ENCODE measurements at regions not wholly inside any gene's neighbourhood (a gene's known extent, or its start where the extent isn't known, plus 50 kb on each side); places are given as distances from the start of the nearest gene placed in this dataset.

DNA sequence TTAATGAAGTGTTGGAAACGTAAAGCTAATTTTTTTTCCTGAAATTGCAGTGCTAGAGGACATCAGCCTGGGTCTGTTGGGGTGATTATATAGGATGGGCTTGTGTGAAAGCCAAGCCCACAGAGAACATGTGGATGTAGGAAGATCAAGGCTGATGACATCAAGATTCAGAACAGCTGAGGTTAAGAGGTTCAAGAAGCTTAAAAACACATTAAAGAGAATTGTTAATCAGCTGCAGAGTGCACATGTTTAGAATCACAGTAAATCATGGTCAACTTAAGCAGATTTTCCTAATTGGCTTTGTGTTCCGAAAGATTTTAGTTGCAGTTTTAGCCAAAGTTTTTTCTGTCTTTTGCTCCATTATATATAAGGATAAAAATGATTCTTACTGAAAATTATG, 87.9 kb upstream of the PRICKLE1 start:
- Histone ChIP-seq H3K9me3 (no peaks in the 10 kb centered on the region), H3K27me3 (no peaks in the 10 kb centered on the region), H3K4me1 (peaks cover 0 to 12% (median 0%) of the 10 kb centered on the region in 3 donors), H3K4me3 (no peak overlapping the region), H3K27ac (no peak overlapping the region), H3K36me3 (no peaks in the 10 kb centered on the region)
- no peak for ATAC-seq
- WGBS, 2 donors (ENCODE audit: low coverage in 1 of 2) = 71 to 89% methylated on average over 2 of the region's 2 CpGs
- TF ChIP-seq, protein P1, sequence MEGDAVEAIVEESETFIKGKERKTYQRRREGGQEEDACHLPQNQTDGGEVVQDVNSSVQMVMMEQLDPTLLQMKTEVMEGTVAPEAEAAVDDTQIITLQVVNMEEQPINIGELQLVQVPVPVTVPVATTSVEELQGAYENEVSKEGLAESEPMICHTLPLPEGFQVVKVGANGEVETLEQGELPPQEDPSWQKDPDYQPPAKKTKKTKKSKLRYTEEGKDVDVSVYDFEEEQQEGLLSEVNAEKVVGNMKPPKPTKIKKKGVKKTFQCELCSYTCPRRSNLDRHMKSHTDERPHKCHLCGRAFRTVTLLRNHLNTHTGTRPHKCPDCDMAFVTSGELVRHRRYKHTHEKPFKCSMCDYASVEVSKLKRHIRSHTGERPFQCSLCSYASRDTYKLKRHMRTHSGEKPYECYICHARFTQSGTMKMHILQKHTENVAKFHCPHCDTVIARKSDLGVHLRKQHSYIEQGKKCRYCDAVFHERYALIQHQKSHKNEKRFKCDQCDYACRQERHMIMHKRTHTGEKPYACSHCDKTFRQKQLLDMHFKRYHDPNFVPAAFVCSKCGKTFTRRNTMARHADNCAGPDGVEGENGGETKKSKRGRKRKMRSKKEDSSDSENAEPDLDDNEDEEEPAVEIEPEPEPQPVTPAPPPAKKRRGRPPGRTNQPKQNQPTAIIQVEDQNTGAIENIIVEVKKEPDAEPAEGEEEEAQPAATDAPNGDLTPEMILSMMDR (IDR thresholded peaks at IDR 0.05) = no peak
- TF ChIP-seq EP300 (IDR thresholded peaks at IDR 0.05) = no peak
- no peak for TF ChIP-seq POLR2A (IDR thresholded peaks at IDR 0.05)
- no peak for TF ChIP-seq POLR2AphosphoS5 (IDR thresholded peaks at IDR 0.05)

DNA sequence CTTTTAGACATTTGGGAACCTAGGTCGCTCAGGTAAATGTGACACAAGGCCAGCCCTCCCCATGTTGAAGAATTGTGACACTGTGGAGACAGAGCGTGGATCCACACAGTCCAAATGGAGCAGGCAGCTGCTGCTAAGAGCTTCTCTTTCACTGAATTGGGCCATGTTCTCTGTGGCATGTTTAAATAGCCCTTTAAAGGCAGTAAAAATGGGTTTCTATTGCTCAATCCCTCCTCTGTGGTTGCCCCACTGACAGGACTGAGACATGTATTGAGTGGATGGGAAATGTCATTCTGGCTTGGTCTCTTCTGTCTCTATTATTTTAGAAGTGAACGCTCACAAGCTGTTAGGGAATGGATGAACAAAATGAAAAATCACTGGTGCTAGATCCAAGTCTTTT, 84.0 kb upstream of the PRICKLE1 start:
- Histone ChIP-seq H3K4me1 (no peaks in the 10 kb centered on the region), H3K27ac (no peak overlapping the region), H3K9me3 (no peaks in the 10 kb centered on the region), H3K36me3 (no peaks in the 10 kb centered on the region), H3K27me3 (no peaks in the 10 kb centered on the region), H3K4me3 (no peak overlapping the region)
- no peak for ATAC-seq
- WGBS, 2 donors (ENCODE audit: low coverage in 1 of 2) = 98 to 100% methylated on average over 3 of the region's 3 CpGs
- TF ChIP-seq, protein P1 (IDR thresholded peaks at IDR 0.05) = no peak
- TF ChIP-seq POLR2A (IDR thresholded peaks at IDR 0.05) = no peak
- no peak for TF ChIP-seq EP300 (IDR thresholded peaks at IDR 0.05)
- no peak for TF ChIP-seq POLR2AphosphoS5 (IDR thresholded peaks at IDR 0.05)

DNA sequence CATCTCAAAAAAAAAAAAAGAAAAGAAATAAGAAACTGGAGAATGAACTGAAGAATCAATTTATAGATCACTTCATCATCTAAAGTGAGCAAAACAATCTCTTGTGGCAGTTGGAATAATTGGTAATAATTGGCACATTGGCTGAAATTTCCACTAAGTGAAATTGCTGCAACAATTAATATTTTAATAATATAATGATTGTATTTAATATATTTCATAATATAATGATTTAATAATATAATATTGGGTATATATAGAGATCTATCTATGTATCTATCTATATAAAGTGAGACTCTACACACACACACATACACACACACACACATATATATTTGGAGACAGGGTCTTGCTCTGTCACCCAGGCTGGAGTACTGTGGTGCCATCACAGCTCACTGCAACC, 81.2 kb upstream of the PRICKLE1 start:
- Histone ChIP-seq H3K27ac (no peak overlapping the region), H3K4me1 (no peaks in the 10 kb centered on the region), H3K4me3 (no peak overlapping the region), H3K36me3 (no peaks in the 10 kb centered on the region), H3K9me3 (no peaks in the 10 kb centered on the region), H3K27me3 (no peaks in the 10 kb centered on the region)
- no peak for ATAC-seq
- TF ChIP-seq POLR2A (IDR thresholded peaks at IDR 0.05) (no peak), POLR2AphosphoS5 (IDR thresholded peaks at IDR 0.05) (no peak), EP300 (IDR thresholded peaks at IDR 0.05) (no peak)
- TF ChIP-seq, protein P1 (IDR thresholded peaks at IDR 0.05) = no peak

GRCh38 chr12:42669553-42669952, 80.0 kb upstream of the PRICKLE1 start:
- H3K9me3 ChIP-seq = no peaks in the 10 kb centered on the region
- no peak overlapping the region for H3K4me3 ChIP-seq
- no peaks in the 10 kb centered on the region for H3K4me1 ChIP-seq
- TF ChIP-seq, protein P1 (IDR thresholded peaks at IDR 0.05) = no peak
- TF ChIP-seq POLR2AphosphoS5 (IDR thresholded peaks at IDR 0.05) = no peak
- TF ChIP-seq POLR2A (IDR thresholded peaks at IDR 0.05) = no peak
- no peak for TF ChIP-seq EP300 (IDR thresholded peaks at IDR 0.05)
- 3 to 26% methylated on average over 2 of the region's 2 CpGs for WGBS, 2 donors (ENCODE audit: low coverage in 1 of 2)
- no peak overlapping the region for H3K27ac ChIP-seq
- no peak for ATAC-seq
- no peaks in the 10 kb centered on the region for H3K36me3 ChIP-seq
- no peaks in the 10 kb centered on the region for H3K27me3 ChIP-seq

- no peak for ATAC-seq
- H3K9me3 ChIP-seq = no peaks in the 10 kb centered on the region
- H3K27ac ChIP-seq = no peak overlapping the region
- WGBS, 2 donors (ENCODE audit: low coverage in 1 of 2) = 58 to 62% methylated on average over 1 to 2 of the region's 5 CpGs
- no peaks in the 10 kb centered on the region for H3K36me3 ChIP-seq
- H3K4me3 ChIP-seq = no peak overlapping the region
- no peak for TF ChIP-seq EP300 (IDR thresholded peaks at IDR 0.05)
- TF ChIP-seq POLR2A (IDR thresholded peaks at IDR 0.05) = no peak
- TF ChIP-seq, protein P1 (IDR thresholded peaks at IDR 0.05) = no peak
- no peak for TF ChIP-seq POLR2AphosphoS5 (IDR thresholded peaks at IDR 0.05)
- no peaks in the 10 kb centered on the region for H3K4me1 ChIP-seq
- H3K27me3 ChIP-seq = no peaks in the 10 kb centered on the region
Measured at GRCh38 chr12:42666671-42667243, 77.2 kb upstream of the PRICKLE1 start.
